ENCODE measurements at regions not wholly inside any gene's neighbourhood (a gene's known extent, or its start where the extent isn't known, plus 50 kb on each side); places are given as distances from the start of the nearest gene placed in this dataset.
"Not testable (repeated sequence)": the region's sequence is repeated elsewhere in the genome, so short reads cannot be mapped to it uniquely, and the experiment has no call there.

DNA sequence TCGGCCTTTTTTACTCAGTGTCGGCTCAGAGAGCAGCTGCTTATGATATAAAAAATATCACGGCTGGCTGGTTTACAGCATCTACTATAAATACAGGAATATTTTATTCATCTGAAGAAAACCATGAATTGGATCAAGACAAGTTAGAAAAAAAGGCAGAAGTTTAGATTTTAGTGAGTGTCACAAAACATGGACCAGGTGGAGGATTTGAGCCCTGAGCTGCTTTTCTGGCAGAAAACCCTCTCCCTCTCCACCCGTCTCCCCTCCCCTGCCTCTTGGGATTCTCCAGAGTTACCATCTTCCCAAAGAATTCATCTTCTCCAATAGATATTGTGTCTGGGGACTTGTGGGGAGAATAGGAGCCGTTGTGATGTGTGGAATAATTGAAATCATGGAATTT, 142.8 kb upstream of the RAI2 start:
- DNase-seq (ENCODE audit: low read depth) = no peak

DNA sequence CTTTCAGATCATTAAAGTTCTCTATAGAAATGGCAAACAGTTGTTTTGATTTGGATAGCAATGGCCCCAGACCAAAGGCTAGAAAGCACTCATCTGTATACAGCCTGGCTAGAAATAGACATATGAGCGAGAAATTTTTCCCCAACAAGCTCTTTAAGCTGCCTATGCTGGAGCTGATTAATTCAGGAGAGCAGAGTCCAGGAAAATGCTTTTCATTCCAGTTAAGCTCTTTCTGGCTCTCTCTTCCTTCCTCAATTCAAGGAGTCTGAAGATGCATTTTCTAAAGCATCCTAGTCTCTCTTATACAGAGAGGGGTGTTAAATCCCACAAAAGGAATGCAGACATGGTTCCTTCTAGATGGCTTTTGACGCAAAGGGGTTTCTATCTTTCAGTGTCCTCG, 141.7 kb upstream of the RAI2 start:
- no peak for DNase-seq (ENCODE audit: low read depth)

DNA sequence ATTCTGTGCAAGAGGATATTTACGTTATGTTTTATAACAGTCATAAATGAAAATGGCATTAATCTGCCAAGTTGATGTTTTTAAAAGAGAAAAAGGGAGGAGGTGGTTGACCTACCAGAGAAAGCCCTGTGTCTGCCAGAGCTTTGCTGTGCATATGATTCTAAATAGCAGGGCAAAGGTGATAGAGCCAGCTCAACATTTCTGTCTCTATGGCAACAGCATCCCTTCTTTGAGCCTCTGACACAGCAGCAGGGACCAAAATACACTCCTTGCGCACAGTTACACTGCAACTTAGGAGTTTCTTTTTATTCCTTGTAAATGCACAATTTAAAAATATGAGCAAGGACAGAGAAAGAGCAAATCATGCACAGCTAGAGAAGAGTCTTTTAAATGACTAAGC, 133.3 kb upstream of the RAI2 start:
- no peak for DNase-seq (ENCODE audit: low read depth)

DNA sequence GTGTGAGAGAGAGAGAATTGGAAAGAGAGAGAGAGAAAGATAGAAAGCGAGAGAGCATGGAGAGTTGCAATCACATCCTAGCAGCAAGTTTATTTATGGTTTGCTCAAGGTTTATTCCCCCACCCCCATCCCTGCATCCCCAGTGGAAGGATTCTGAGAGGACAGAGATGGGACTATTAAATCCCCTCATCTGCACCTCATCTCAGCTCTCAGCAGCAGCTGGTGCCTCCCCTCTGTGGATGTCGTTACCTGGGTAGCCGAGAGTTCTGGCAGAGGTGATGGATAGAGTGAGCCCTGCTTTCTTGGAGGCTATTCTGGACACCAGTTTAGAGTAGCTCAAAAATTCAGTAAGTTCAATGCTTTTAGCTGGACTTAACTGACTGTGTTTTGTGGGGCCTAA, 132.0 kb upstream of the RAI2 start:
- no peak for DNase-seq (ENCODE audit: low read depth)

DNA sequence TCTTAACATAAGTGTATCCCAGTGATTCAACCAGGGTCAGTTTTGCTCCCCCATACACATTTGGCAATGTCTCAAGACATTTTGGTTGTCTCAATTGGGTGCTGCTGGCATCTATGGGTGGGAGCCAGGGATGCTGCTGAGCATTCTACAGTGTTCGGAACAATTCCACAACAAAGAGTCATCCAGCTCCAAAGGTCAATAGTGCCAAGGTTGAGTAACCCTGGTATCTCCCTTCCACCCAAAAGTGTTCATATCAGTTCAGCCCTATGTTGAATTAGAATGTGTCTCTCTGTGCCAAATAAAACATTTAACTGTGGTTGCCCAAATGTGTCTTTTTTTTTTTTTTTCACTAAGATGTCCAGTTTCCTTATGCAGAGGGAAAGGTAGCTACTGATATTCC, 129.4 kb upstream of the RAI2 start:
- DNase-seq (ENCODE audit: low read depth) = no peak

DNA sequence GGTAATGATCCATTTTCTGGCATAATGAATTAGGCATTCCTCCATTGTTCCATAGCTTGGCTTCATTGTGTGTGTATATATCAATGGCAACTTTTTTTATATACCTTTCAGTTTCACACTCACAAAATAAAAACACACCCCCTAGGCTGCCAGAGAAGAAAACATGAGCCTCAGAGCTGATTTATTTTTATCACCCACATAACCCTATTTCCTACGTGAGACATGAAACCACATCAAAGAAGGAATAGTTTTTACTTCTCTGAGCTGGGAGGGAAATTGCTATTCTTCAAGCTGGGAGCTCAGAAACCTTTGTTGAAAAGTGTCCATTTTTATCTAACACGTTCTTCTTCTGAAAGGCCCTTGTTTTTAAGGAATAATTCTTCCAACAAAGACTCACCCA, 126.7 kb upstream of the RAI2 start:
- DNase-seq (ENCODE audit: low read depth) = no peak

DNA sequence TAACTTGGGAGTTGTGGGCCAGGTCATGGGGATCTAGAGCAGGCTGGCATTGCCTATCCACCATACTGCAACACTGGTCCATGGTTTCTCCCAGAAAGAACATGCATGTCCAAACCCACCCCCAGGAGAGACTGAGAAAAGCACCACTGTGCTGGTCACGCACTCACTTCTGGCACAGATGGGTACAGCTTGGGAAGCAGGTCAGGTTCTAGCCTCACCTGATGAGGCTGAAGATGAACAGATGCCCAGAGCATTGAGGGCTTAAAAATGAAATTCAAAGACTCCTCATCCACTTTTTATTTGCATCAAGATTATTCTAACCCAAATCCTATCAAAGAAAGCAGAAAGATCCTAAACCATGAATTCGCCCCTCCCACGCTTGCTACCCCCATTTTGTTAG, 125.9 kb upstream of the RAI2 start:
- no peak for DNase-seq (ENCODE audit: low read depth)

DNA sequence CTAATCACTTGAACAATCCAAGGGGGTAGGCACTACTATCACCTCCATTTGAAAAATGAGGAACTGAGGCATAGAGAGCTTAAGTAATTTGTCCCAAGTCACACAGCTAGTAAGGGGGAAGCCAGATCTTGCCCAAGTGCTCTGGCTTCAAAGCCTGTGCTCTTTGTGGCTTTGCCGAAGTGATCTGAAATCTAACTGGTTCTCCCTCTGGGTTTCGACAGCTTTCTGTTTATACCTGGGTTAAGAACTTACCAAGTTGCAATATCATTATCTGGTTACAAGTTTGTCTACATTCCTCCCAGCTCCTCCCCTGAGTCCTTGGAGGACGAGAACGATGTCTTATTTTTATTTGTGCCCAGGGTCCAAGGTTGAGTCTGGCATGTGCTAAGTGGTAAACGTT, 125.3 kb upstream of the RAI2 start:
- DNase-seq (ENCODE audit: low read depth) = no peak

DNA sequence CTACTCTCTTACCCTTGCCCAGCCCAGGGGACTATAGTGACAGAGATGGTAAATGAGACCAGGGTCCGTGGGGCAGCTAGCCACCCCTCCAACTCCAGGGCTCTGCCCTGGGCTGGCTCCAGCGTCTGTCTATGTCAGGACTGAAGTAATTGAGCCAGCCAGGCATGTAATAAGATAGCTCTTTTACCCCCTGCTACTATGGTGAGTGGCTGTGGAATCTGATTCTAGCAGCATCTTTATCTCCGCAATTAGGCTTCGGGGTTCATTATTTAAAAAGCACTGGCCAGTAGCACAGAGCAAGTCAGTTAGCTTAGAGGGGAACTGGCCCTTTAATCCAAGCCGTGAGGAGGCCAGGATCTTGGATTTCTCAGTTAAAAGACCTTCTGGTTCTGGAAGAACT, 123.3 kb upstream of the RAI2 start:
- no peak for DNase-seq (ENCODE audit: low read depth)

DNA sequence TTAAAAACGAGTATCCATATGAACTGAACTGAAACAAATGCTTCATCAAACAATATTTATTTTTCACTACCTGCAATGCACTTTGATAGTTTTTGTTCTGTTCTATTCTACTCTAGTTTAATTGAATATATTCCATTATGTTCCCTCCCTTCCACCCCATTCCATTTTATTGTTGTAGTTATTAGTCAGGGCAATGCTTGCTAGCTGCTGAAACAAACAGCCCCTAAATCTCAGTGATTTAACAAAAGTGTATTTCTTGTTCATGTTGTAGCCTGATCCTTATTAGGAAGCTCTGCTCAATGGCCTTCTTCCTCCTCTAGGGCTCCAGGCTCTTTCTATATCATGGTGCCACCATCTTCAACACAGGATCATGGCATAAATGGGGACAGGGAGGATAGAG, 122.3 kb upstream of the RAI2 start:
- no peak for DNase-seq (ENCODE audit: low read depth)

DNA sequence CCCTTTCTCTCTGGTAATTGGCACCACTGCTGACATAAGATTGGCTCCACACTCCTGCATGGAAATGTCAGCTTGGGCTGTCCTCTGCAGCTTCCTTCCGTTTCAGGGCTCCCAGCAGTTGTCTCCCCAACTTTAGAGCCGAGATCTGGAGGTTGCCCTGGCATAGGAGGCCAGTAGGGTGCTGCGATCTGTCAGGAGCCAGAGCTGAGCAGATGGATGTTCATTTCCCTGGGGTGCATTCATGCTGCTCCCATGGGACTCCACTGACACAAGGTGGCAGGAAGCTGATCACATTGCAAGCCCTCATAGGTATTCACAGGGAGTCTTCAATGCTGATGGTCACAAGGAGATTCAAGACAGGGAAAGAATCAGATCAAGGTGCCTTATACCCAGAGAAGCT, 116.6 kb upstream of the RAI2 start:
- no peak for DNase-seq (ENCODE audit: low read depth)

DNA sequence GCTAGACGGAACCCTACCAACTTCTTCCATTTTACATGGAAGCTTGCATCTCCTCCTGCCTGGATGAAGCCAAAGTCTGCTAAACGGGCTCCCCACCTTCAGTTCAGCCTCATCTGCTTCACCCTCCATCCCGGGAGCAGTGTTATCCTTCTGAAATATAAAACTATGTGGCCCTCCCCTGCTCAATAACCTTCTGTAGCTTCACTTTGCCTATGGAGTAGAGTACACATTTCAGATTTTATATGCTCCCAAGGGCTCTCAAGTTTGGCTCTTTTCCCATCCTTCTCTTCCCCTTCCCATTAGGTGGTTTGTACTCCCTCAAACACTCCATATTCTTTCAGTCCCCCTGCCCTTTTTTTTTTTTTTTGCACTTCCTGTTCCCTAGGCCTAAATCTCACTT, 115.9 kb upstream of the RAI2 start:
- DNase-seq (ENCODE audit: low read depth) = no peak

DNA sequence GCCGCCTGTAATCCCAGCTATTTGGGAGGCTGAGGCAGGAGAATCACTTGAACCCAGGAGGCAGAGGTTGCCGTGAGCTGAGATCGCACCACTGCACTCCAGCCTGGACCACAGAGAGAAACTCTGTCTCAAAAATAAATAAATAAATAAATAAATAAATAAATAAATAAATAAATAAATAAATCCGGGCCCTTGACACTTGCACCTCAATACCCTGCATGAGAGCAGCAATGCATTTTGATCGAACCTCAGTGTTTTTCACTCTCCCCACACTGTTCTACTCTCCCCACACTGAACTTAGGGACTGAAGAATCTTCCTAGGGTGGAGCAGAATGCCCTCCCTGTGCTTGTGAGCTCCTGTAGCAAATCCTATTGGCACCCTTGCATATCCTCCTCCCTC, 114.3 kb upstream of the RAI2 start:
- DNase-seq (ENCODE audit: low read depth) = not testable (repeated sequence)

DNA sequence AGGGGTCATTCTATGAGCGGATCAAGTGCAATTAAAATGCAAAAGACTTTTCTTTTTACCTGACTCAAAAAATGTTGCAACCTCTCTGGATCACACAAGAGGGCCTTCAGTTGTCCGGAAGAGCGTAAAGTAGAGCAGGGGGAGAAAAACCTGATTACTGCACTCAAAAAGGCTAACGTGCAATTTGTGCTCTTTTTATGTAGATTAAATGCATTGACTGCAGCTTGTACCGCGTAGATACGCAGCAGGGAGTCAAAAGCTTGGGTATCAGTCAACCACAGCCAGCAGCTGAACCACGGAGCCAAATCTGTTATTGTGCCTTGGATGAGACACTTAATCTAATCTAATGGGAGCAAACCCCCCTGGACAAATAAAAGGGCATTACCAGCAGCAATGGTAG, 107.3 kb upstream of the RAI2 start:
- DNase-seq (ENCODE audit: low read depth) = no peak

DNA sequence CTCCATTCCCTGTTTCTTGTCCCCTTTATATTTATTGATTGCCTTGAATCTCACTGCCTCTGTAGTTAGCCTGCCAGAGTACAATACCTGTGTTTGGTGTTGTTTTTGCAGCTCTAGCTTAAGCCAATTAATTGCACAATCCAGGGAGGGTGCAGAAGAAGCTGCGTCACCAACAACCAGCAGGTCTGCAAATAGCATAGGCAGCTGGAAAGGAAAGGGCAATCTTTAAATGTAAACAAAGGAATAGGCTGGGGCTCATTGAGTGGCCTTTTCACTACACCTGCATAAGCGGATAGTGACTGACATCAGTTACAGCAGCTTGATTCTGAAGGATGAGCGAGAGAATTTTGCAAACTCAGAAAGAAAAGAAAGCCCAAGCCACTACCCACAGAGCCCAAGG, 106.8 kb upstream of the RAI2 start:
- no peak for DNase-seq (ENCODE audit: low read depth)

DNA sequence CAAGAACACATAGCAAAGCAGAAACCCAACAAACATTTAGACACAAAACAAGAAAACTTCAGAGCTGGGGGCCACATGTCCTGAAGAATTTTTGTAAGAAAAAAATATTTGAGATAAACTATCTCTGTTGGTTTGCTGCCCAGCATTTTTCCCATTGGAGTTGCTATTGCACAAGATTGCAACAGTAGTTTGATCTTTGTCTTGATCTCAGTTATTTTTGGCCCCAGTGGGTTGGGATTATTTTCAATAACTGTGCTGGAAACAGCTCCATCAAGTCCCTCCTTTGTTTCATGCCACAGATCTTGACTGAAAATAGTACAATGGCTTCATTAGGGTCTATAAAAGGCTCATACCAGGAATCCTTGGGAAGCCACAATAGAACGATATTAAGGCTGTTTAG, 103.8 kb upstream of the RAI2 start:
- DNase-seq (ENCODE audit: low read depth) = no peak

DNA sequence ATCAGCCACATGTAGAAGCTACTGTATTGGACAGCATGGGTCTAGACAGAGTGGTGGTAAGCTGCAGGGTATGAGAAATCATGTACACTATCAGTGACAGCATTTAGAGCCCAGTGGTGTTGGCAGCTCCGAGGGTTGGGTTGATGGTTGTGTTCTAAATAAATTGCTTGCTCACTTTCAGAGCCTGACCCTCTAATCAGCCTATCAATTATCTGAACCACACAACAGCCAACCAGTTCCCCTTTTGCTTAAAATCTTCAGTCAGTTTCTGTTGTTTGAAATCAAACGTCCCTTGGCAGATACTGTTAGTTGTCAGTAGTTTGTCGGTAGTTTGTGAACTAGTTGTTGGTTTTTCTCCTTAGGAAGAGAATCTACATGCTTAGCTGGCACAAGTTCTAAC, 99.8 kb upstream of the RAI2 start:
- DNase-seq (ENCODE audit: low read depth) = no peak

DNA sequence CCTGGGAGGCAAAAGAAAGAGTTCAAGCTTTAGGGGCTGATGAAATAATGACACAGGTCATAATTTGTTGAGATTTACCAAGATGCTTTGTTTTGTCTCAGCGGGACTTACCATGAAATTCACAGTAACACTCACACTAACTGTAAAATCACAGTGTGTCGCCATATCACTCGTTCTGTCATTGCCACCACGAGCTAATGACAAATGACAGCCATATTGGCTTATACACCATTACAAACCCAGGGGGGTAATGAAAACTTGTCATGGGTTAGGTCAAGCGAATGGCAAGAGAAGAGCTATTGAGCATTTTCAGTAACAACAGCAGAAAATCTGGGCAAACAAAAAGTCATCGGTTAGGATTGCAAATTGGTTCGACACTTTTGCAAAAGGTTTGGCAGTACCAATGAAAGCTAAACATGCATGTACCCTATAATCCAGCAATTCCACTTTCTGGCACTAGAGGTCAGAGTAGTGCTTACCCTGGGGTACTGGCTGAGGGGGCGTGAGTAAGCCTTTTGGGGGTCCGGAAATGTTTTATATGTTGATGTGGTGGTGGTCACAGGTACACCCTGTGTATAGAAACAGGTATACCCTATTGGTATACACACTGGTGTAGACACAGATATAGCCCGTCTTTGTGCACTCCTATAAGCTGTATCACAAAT, 83.9 kb upstream of the RAI2 start:
- peak; percentile 5 for DNase-seq (ENCODE audit: low read depth)

DNA sequence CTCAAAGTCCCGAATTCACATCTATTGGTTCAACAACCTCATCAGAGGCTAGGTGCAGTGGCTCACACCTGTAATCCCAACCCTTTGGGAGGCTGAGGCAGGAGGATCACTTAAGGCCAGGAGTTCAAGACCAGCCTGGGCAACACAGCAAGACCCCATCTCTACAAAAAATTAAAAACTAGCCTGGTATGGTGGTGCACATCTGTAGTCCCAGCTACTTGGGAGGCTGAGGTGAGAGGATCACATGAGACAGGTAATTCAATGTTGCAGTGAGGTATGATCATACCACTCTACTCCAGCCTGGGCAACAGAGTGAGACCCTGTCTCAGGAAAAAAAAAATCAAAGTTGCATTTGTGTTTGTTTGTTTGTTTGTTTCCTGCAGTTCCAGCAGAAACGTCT, 80.1 kb upstream of the RAI2 start:
- not testable (repeated sequence) for DNase-seq (ENCODE audit: low read depth)

DNA sequence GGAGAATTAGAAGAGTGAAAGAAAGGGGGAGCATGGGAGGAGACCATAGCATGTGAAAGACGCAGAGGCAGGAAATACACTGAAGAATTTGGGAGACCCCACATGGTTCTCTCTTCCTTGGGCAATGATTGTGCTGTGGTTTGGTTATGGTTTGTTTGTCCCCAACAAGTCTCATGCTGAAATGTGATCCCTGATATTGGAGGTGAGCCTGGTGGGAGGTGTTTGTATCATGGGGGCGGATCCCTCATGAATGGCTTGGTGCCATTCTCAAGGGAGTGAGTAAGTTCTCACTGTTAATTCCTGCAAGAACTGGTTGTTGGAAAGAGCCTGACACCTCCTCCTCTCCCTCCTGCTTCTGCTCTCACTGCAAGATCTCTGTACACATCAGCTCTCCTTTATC, 78.6 kb upstream of the RAI2 start:
- DNase-seq (ENCODE audit: low read depth) = no peak

DNA sequence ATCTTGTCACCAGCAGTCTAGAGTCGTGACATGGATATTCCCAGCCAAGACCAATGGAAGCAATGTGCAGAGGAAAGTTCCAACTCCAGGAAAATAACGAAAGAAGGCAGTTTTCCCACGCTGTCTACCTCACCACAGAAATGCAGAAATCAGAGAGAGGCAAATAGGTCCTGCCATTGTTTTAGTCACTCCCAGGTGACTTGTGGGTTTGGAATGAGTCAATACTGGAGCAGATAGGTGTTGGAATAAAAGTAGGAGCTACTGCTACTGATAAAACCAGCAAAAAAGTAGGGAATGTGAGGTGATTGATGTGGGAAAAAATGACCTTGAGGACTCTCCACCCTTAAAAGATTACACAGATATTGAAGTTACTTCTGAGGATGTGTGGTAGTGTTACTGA, 72.8 kb upstream of the RAI2 start:
- DNase-seq (ENCODE audit: low read depth) = no peak

DNA sequence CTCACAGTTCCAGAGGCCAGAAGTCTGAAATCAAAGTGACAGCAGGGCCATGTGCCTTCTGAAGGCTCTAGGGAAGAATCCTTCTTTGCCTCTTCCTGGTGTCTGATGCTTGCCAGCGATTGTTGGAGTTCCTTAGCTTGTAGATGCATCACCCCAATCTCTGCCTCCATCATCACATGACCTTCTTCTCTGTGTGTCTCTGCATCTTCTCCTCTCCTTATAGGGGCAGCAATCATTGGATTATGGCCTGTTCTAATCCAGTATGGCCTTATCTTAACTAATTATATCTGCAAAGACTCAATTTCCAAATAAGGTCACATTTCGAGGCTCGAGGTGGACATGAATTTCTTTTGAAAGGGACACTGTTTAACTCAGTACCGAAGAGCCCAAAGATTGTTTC, 71.7 kb upstream of the RAI2 start:
- no peak for DNase-seq (ENCODE audit: low read depth)

DNA sequence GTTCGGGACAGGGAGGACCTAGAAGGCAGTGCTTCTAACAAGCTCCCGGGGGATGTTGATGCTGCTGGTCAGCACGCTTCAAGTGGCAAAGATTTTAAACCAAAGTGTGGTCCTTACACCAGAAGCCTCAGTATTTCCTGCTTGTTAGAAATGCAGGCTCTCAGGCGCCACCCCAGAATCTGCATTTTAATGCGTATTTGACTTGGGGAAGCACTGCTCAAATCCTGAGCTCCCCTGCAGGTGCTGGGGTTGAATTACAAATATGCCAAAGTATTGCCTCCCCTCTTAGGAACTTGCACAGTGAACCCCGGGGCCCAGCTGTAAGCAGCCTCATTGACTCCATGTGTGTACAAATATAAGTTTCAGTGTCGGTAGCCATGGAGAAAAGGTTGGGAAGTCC, 70.8 kb upstream of the RAI2 start:
- no peak for DNase-seq (ENCODE audit: low read depth)

DNA sequence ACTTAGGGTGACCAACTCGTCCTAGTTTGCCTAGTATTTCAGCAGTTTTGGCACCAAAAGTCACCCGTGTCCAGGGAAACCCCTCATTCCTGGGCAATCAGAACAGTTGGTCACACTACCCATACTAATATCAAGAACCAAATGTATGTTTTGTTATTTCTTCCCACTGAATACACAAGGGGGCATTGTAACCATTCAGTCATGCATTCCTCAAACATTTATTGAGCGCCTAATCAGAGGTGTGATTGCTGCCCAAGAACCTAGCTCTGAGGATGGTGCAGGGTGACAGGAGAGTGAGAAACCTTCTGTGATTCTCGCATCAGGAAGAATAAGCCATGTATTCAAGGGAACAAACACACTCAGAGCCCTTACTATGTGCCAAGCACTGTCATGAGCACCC, 69.8 kb upstream of the RAI2 start:
- no peak for DNase-seq (ENCODE audit: low read depth)

DNA sequence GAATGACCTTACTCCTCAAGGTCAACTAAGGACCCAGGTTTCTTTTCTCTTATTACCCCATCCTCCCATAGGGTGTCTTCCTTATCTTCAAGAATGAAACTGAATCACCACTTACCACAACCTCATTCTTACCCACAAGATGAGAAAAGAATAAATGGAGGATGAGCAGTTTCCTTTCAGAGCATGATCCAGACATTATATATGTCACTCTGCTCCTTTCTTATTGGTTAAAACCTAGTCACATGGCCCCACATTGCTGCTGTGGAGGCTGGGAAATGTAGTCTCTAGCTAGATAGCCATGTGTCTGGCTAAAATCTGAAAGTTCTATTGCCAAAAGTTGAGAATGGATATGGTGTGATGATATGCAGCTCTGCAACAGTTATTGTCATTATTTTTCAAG, 62.4 kb upstream of the RAI2 start:
- DNase-seq (ENCODE audit: low read depth) = no peak

Measured in M059J (cell line).